ENCODE measurements at regions not wholly inside any gene's neighbourhood (a gene's known extent, or its start where the extent isn't known, plus 50 kb on each side); places are given as distances from the start of the nearest gene placed in this dataset.

DNA sequence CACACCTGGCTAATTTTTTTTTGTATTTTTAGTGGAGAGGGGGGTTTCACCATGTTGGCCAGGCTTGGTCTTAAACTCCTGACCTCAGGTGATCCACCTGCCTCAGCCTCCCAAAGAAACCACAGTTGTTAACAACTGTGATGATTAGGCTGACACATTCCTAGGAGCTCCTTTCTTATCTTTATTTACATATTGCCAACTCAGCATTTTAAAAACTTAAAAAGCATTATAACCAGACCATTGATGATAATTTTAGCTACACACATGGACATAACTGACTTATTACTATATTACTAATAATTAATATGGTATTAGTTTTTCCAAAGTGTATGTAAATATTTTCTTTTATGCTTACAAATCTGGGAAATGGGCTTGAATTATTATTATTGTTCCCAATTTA lies 82.9 kb upstream of the FAT3 start:
- no peak overlapping the region for H3K4ac ChIP-seq (ENCODE audit: low read length)
- no peaks in the 10 kb centered on the region for H3K4me1 ChIP-seq (ENCODE audit: control insufficient read depth in 2 of 2, insufficient read depth in 1 of 2, low read depth in 1 of 2, low read length in 2 of 2)
- DNase-seq (ENCODE audit: low spot score): no peak
- no peak overlapping the region for H3K27ac ChIP-seq (replicated peaks; ENCODE audit: low read length)
- H2AFZ ChIP-seq (ENCODE audit: low read length): no peak overlapping the region
- H3K4me2 ChIP-seq (ENCODE audit: insufficient read depth, low read length, poor library complexity, severe bottlenecking): no peak overlapping the region
- H4K8ac ChIP-seq (ENCODE audit: low read depth, low read length): no peak overlapping the region
- no peak overlapping the region for H3K18ac ChIP-seq (ENCODE audit: low read length)
- H2AK5ac ChIP-seq (ENCODE audit: low read depth, low read length): no peak overlapping the region
- no peak overlapping the region for H2BK120ac ChIP-seq (ENCODE audit: low read depth, low read length)
- peaks cover 0 to 5% of the 10 kb centered on the region in 2 donors for H3K9me3 ChIP-seq (replicated peaks in 1 of 2; ENCODE audit: control insufficient read depth in 2 of 2, insufficient read depth in 1 of 2, low read depth in 1 of 2, low read length in 2 of 2)
- H3K79me1 ChIP-seq (ENCODE audit: low read depth, low read length): no peaks in the 10 kb centered on the region
- H3K4me3 ChIP-seq (ENCODE audit: low read length in 2 of 2): no peak overlapping the region
- no peak overlapping the region for H4K91ac ChIP-seq (ENCODE audit: low read depth, low read length, poor library complexity)
- H3K14ac ChIP-seq (ENCODE audit: low read length): no peak overlapping the region
- no peak overlapping the region for H2BK12ac ChIP-seq (ENCODE audit: low read length)
- H3K23ac ChIP-seq (ENCODE audit: low read depth, low read length, poor library complexity): no peak overlapping the region
- H3K27me3 ChIP-seq (ENCODE audit: control insufficient read depth in 3 of 3, insufficient read depth in 3 of 3, low read depth in 1 of 3, low read length in 3 of 3): no peaks in the 10 kb centered on the region
- H2BK5ac ChIP-seq (ENCODE audit: low read length): no peak overlapping the region
- H3K36me3 ChIP-seq (replicated peaks in 1 of 2; ENCODE audit: control insufficient read depth in 2 of 2, insufficient read depth in 2 of 2, low read length in 2 of 2): no peaks in the 10 kb centered on the region
- H2BK15ac ChIP-seq (ENCODE audit: low read length): no peak overlapping the region
- H3K9ac ChIP-seq (ENCODE audit: low read depth, low read length, poor library complexity): no peak overlapping the region

DNA sequence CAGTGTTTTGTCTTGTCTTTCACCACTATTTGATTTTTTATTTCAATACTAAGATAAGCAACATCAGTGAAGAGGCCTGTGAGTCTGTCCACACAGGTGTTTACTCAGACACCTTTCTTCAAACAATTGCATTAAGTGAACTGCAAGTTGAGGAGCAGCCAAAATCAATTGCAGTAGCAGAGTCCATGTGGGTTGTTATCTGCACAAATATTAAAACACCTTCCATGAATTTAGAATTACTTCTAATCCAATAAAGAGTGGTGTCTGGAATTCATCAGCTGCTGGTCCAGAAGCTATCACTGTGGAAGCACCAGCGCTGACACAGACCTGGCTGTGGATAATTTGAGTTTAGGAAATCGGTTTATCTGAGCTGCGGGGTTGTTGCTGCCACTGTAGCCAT lies 83.5 kb upstream of the FAT3 start:
- no peak overlapping the region for H3K4ac ChIP-seq (ENCODE audit: low read length)
- no peak overlapping the region for H2AK5ac ChIP-seq (ENCODE audit: low read depth, low read length)
- H3K36me3 ChIP-seq (replicated peaks in 1 of 2; ENCODE audit: control insufficient read depth in 2 of 2, insufficient read depth in 2 of 2, low read length in 2 of 2): no peaks in the 10 kb centered on the region
- H2BK120ac ChIP-seq (ENCODE audit: low read depth, low read length): no peak overlapping the region
- H2BK5ac ChIP-seq (ENCODE audit: low read length): no peak overlapping the region
- H2BK15ac ChIP-seq (ENCODE audit: low read length): no peak overlapping the region
- no peak overlapping the region for H3K18ac ChIP-seq (ENCODE audit: low read length)
- no peak overlapping the region for H2AFZ ChIP-seq (ENCODE audit: low read length)
- no peak overlapping the region for H3K4me2 ChIP-seq (ENCODE audit: insufficient read depth, low read length, poor library complexity, severe bottlenecking)
- no peak overlapping the region for H4K91ac ChIP-seq (ENCODE audit: low read depth, low read length, poor library complexity)
- H2BK12ac ChIP-seq (ENCODE audit: low read length): no peak overlapping the region
- H3K14ac ChIP-seq (ENCODE audit: low read length): no peak overlapping the region
- H3K9ac ChIP-seq (ENCODE audit: low read depth, low read length, poor library complexity): no peak overlapping the region
- no peak overlapping the region for H4K8ac ChIP-seq (ENCODE audit: low read depth, low read length)
- no peak for DNase-seq (ENCODE audit: low spot score)
- no peaks in the 10 kb centered on the region for H3K27me3 ChIP-seq (ENCODE audit: control insufficient read depth in 3 of 3, insufficient read depth in 3 of 3, low read depth in 1 of 3, low read length in 3 of 3)
- no peak overlapping the region for H3K23ac ChIP-seq (ENCODE audit: low read depth, low read length, poor library complexity)
- H3K9me3 ChIP-seq (replicated peaks in 1 of 2; ENCODE audit: control insufficient read depth in 2 of 2, insufficient read depth in 1 of 2, low read depth in 1 of 2, low read length in 2 of 2): peaks cover 0 to 5% of the 10 kb centered on the region in 2 donors
- no peak overlapping the region for H3K27ac ChIP-seq (replicated peaks; ENCODE audit: low read length)
- no peaks in the 10 kb centered on the region for H3K4me1 ChIP-seq (ENCODE audit: control insufficient read depth in 2 of 2, insufficient read depth in 1 of 2, low read depth in 1 of 2, low read length in 2 of 2)
- no CpG with 5 or more reads among the region's 3 CpGs for WGBS, 2 donors (ENCODE audit: extremely low coverage in 2 of 2, insufficient read length in 2 of 2, insufficient replicate concordance in 1 of 2)
- H3K4me3 ChIP-seq (ENCODE audit: low read length in 2 of 2): no peak overlapping the region
- no peaks in the 10 kb centered on the region for H3K79me1 ChIP-seq (ENCODE audit: low read depth, low read length)

- Histone ChIP-seq H3K4me1 (ENCODE audit: control insufficient read depth in 2 of 2, insufficient read depth in 1 of 2, low read depth in 1 of 2, low read length in 2 of 2) (no peaks in the 10 kb centered on the region), H2AK5ac (ENCODE audit: low read depth, low read length) (no peak overlapping the region), H3K4me2 (ENCODE audit: insufficient read depth, low read length, poor library complexity, severe bottlenecking) (no peak overlapping the region), H2BK5ac (ENCODE audit: low read length) (no peak overlapping the region), H3K9ac (ENCODE audit: low read depth, low read length, poor library complexity) (no peak overlapping the region), H3K14ac (ENCODE audit: low read length) (no peak overlapping the region), H3K9me3 (replicated peaks in 1 of 2; ENCODE audit: control insufficient read depth in 2 of 2, insufficient read depth in 1 of 2, low read depth in 1 of 2, low read length in 2 of 2) (peaks cover 0 to under 1% of the 10 kb centered on the region in 2 donors), H4K91ac (ENCODE audit: low read depth, low read length, poor library complexity) (no peak overlapping the region), H3K27ac (replicated peaks; ENCODE audit: low read length) (no peak overlapping the region), H3K27me3 (ENCODE audit: control insufficient read depth in 3 of 3, insufficient read depth in 3 of 3, low read depth in 1 of 3, low read length in 3 of 3) (no peaks in the 10 kb centered on the region), H3K23ac (ENCODE audit: low read depth, low read length, poor library complexity) (no peak overlapping the region), H2BK120ac (ENCODE audit: low read depth, low read length) (no peak overlapping the region), H2BK15ac (ENCODE audit: low read length) (no peak overlapping the region), H3K18ac (ENCODE audit: low read length) (no peak overlapping the region), H4K8ac (ENCODE audit: low read depth, low read length) (no peak overlapping the region), H2AFZ (ENCODE audit: low read length) (no peak overlapping the region), H3K36me3 (replicated peaks in 1 of 2; ENCODE audit: control insufficient read depth in 2 of 2, insufficient read depth in 2 of 2, low read length in 2 of 2) (no peaks in the 10 kb centered on the region), H3K79me1 (ENCODE audit: low read depth, low read length) (no peaks in the 10 kb centered on the region), H3K4me3 (ENCODE audit: low read length in 2 of 2) (no peak overlapping the region), H2BK12ac (ENCODE audit: low read length) (no peak overlapping the region), H3K4ac (ENCODE audit: low read length) (no peak overlapping the region)
- WGBS, 2 donors (ENCODE audit: extremely low coverage in 2 of 2, insufficient read length in 2 of 2, insufficient replicate concordance in 1 of 2): no CpG with 5 or more reads among the region's 2 CpGs
- DNase-seq (ENCODE audit: low spot score): no peak
Observed at GRCh38 chr11:92140021-92140420, 84.6 kb upstream of the FAT3 start.

GRCh38 chr11:92138296-92138695 lies 86.3 kb upstream of the FAT3 start:
- H3K18ac ChIP-seq (ENCODE audit: low read length): no peak overlapping the region
- no peaks in the 10 kb centered on the region for H3K27me3 ChIP-seq (ENCODE audit: control insufficient read depth in 3 of 3, insufficient read depth in 3 of 3, low read depth in 1 of 3, low read length in 3 of 3)
- H3K4me3 ChIP-seq (ENCODE audit: low read length in 2 of 2): no peak overlapping the region
- H3K9ac ChIP-seq (ENCODE audit: low read depth, low read length, poor library complexity): no peak overlapping the region
- H4K91ac ChIP-seq (ENCODE audit: low read depth, low read length, poor library complexity): no peak overlapping the region
- no peaks in the 10 kb centered on the region for H3K79me1 ChIP-seq (ENCODE audit: low read depth, low read length)
- H3K9me3 ChIP-seq (replicated peaks in 1 of 2; ENCODE audit: control insufficient read depth in 2 of 2, insufficient read depth in 1 of 2, low read depth in 1 of 2, low read length in 2 of 2): no peaks in the 10 kb centered on the region
- no peaks in the 10 kb centered on the region for H3K4me1 ChIP-seq (ENCODE audit: control insufficient read depth in 2 of 2, insufficient read depth in 1 of 2, low read depth in 1 of 2, low read length in 2 of 2)
- H2AFZ ChIP-seq (ENCODE audit: low read length): no peak overlapping the region
- H3K23ac ChIP-seq (ENCODE audit: low read depth, low read length, poor library complexity): no peak overlapping the region
- peak overlapping the region; percentile 5 for H3K14ac ChIP-seq (ENCODE audit: low read length)
- H2BK12ac ChIP-seq (ENCODE audit: low read length): no peak overlapping the region
- no peak overlapping the region for H2BK15ac ChIP-seq (ENCODE audit: low read length)
- DNase-seq (ENCODE audit: low spot score): no peak
- no peak overlapping the region for H3K4me2 ChIP-seq (ENCODE audit: insufficient read depth, low read length, poor library complexity, severe bottlenecking)
- H4K8ac ChIP-seq (ENCODE audit: low read depth, low read length): no peak overlapping the region
- no peak overlapping the region for H3K4ac ChIP-seq (ENCODE audit: low read length)
- no peak overlapping the region for H2BK120ac ChIP-seq (ENCODE audit: low read depth, low read length)
- H2AK5ac ChIP-seq (ENCODE audit: low read depth, low read length): no peak overlapping the region
- H3K36me3 ChIP-seq (replicated peaks in 1 of 2; ENCODE audit: control insufficient read depth in 2 of 2, insufficient read depth in 2 of 2, low read length in 2 of 2): no peaks in the 10 kb centered on the region
- H3K27ac ChIP-seq (replicated peaks; ENCODE audit: low read length): no peak overlapping the region
- H2BK5ac ChIP-seq (ENCODE audit: low read length): no peak overlapping the region
